ENCODE measurements at regions not wholly inside any gene's neighbourhood (a gene's known extent, or its start where the extent isn't known, plus 50 kb on each side); places are given as distances from the start of the nearest gene placed in this dataset.

GRCh38 chr11:95487938-95488337 is 256.9 kb upstream of the SESN3 start:
- no peak for DNase-seq (ENCODE audit: low read depth)

- DNase-seq (ENCODE audit: low read depth) = no peak
Observed at GRCh38 chr11:95487391-95487790, 256.4 kb upstream of the SESN3 start.

- no peak for DNase-seq (ENCODE audit: low read depth)
Observed at GRCh38 chr11:95486979-95487378, 256.0 kb upstream of the SESN3 start.

- DNase-seq (ENCODE audit: low read depth) = no peak
Observed at GRCh38 chr11:95486466-95486865, 255.5 kb upstream of the SESN3 start.

- DNase-seq (ENCODE audit: low read depth) = no peak
Observed at GRCh38 chr11:95485115-95485900, 254.3 kb upstream of the SESN3 start.

GRCh38 chr11:95483339-95483738 is 252.3 kb upstream of the SESN3 start:
- no peak for DNase-seq (ENCODE audit: low read depth)

GRCh38 chr11:95478003-95478402 is 247.0 kb upstream of the SESN3 start:
- DNase-seq (ENCODE audit: low read depth) = no peak

- DNase-seq (ENCODE audit: low read depth) = no peak
Observed at GRCh38 chr11:95469258-95469657, 238.3 kb upstream of the SESN3 start.

- DNase-seq (ENCODE audit: low read depth) = no peak
Observed at GRCh38 chr11:95466416-95466815, 235.4 kb upstream of the SESN3 start.

GRCh38 chr11:95465887-95466286 is 234.9 kb upstream of the SESN3 start:
- no peak for DNase-seq (ENCODE audit: low read depth)

GRCh38 chr11:95461858-95462257 is 230.9 kb upstream of the SESN3 start:
- DNase-seq (ENCODE audit: low read depth) = no peak

- no peak for DNase-seq (ENCODE audit: low read depth)
Observed at GRCh38 chr11:95461348-95461747, 230.3 kb upstream of the SESN3 start.

GRCh38 chr11:95459291-95460042 is 228.5 kb upstream of the SESN3 start:
- DNase-seq (ENCODE audit: low read depth) = no peak

GRCh38 chr11:95456714-95457491 is 225.9 kb upstream of the SESN3 start:
- no peak for DNase-seq (ENCODE audit: low read depth)

- no peak for DNase-seq (ENCODE audit: low read depth)
Observed at GRCh38 chr11:95455228-95455970, 224.4 kb upstream of the SESN3 start.

- DNase-seq (ENCODE audit: low read depth) = peak; percentile 7
Observed at GRCh38 chr11:95453616-95454171, 222.7 kb upstream of the SESN3 start.

- no peak for DNase-seq (ENCODE audit: low read depth)
Observed at GRCh38 chr11:95451682-95452081, 220.7 kb upstream of the SESN3 start.

GRCh38 chr11:95451261-95451660 is 220.3 kb upstream of the SESN3 start:
- no peak for DNase-seq (ENCODE audit: low read depth)

- DNase-seq (ENCODE audit: low read depth) = no peak
Observed at GRCh38 chr11:95450547-95451123, 219.6 kb upstream of the SESN3 start.

GRCh38 chr11:95445746-95446333 is 214.8 kb upstream of the SESN3 start:
- DNase-seq (ENCODE audit: low read depth) = no peak

Measured in myocyte (in vitro differentiated cells).